ENCODE measurements at regions not wholly inside any gene's neighbourhood (a gene's known extent, or its start where the extent isn't known, plus 50 kb on each side); places are given as distances from the start of the nearest gene placed in this dataset.

DNA sequence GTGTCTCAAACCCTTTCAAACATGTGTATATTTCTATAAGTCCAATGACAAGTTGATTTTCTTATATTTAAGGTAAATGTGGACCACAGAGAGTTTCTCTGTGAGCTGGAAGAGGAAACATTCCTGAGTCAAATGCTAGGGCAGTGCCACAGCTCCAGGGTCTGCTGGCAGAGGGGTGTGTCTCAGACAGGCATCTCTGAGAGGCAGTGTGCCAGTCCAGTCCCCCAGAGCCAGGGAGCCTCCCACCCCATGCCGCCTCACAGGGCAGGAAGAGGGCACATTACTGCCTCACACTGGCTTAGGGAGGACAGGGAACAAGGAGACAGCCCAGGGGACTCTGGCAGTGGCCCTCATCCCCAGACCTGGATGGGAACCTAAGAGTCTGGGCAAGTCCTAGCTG lies 120.2 kb downstream of the TENT4A start:
- TF ChIP-seq, protein P1, sequence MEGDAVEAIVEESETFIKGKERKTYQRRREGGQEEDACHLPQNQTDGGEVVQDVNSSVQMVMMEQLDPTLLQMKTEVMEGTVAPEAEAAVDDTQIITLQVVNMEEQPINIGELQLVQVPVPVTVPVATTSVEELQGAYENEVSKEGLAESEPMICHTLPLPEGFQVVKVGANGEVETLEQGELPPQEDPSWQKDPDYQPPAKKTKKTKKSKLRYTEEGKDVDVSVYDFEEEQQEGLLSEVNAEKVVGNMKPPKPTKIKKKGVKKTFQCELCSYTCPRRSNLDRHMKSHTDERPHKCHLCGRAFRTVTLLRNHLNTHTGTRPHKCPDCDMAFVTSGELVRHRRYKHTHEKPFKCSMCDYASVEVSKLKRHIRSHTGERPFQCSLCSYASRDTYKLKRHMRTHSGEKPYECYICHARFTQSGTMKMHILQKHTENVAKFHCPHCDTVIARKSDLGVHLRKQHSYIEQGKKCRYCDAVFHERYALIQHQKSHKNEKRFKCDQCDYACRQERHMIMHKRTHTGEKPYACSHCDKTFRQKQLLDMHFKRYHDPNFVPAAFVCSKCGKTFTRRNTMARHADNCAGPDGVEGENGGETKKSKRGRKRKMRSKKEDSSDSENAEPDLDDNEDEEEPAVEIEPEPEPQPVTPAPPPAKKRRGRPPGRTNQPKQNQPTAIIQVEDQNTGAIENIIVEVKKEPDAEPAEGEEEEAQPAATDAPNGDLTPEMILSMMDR (IDR thresholded peaks at IDR 0.05; ENCODE audit: control extremely low read depth in 1 of 3, insufficient read depth in 1 of 3, low read depth in 1 of 3, low read length in 3 of 3) = no peak
- TF ChIP-seq SP2 (IDR thresholded peaks at IDR 0.05; ENCODE audit: low read length) = no peak
- no peak for TF ChIP-seq POLR2A (IDR thresholded peaks at IDR 0.05; ENCODE audit: control extremely low read depth in 1 of 2, low read depth in 2 of 2, low read length in 2 of 2)
- no peak for TF ChIP-seq BCL11A (IDR thresholded peaks at IDR 0.05; ENCODE audit: low read depth in 2 of 2, low read length in 2 of 2)
- no peak for TF ChIP-seq SAP30 (IDR thresholded peaks at IDR 0.05; ENCODE audit: insufficient read depth, insufficient replicate concordance, low read length)
- TF ChIP-seq BACH1 (IDR thresholded peaks at IDR 0.05; ENCODE audit: low read length) = no peak
- no peak for TF ChIP-seq GABPA (IDR thresholded peaks at IDR 0.05; ENCODE audit: borderline replicate concordance, insufficient read depth, low read length)
- TF ChIP-seq EP300 (IDR thresholded peaks at IDR 0.05; ENCODE audit: borderline replicate concordance in 1 of 2, low read depth in 2 of 2, low read length in 2 of 2) = no peak
- TF ChIP-seq POLR2AphosphoS5 (IDR thresholded peaks at IDR 0.05; ENCODE audit: low read depth, low read length) = no peak

Measured in H1 (cell line).